Small intestine (tissue), 7 donors: ENCODE measurements at regions not wholly inside any gene's neighbourhood (a gene's known extent, or its start where the extent isn't known, plus 50 kb on each side); places are given as distances from the start of the nearest gene placed in this dataset.
A peak's percentile ranks its signal among the peaks of the same experiment; 100 is the strongest.

Experiments used
- DNase-seq, 2 donors: peaks; one replicate each; pipeline versions ENCODE4 v3.0.0 to v3.0.0-alpha.2; 2013
- FAIRE-seq: peaks from 2 replicates; lab custom pipeline; 2012; peaks lifted over from hg19 to GRCh38; lab: Jason Lieb, UNC
- H3K27ac ChIP-seq, 3 donors: one replicate each; pipeline ENCODE4 v1.5.1; 2013; ENCODE audit warnings: low read length in 2 of 3, mild to moderate bottlenecking in 2 of 3, control low read depth in 1 of 3, inconsistent platforms in 1 of 3, low read depth in 1 of 3, moderate library complexity in 1 of 3
- H3K27me3 ChIP-seq, 3 donors: one replicate each; pipeline ENCODE4 v1.6.1; 2013; ENCODE audit warnings: low read length in 3 of 3, inconsistent platforms in 1 of 3; ENCODE audit not compliant: control insufficient read depth in 3 of 3, insufficient read depth in 3 of 3
- H3K36me3 ChIP-seq, 3 donors: one replicate each; pipeline ENCODE4 v1.6.1; 2013; ENCODE audit warnings: low read length in 3 of 3, inconsistent platforms in 1 of 3, low read depth in 1 of 3, mild to moderate bottlenecking in 1 of 3, moderate library complexity in 1 of 3; ENCODE audit not compliant: control insufficient read depth in 3 of 3, insufficient read depth in 2 of 3
- H3K4me1 ChIP-seq, 3 donors: one replicate each; pipeline ENCODE4 v1.6.1; 2013; ENCODE audit warnings: low read length in 2 of 3, inconsistent platforms in 1 of 3, low read depth in 1 of 3, mild to moderate bottlenecking in 1 of 3, moderate library complexity in 1 of 3; ENCODE audit not compliant: control insufficient read depth in 3 of 3, insufficient read depth in 2 of 3
- H3K4me3 ChIP-seq, 3 donors: one replicate each; pipeline ENCODE4 v1.5.1; 2013; ENCODE audit warnings: low read length in 3 of 3, control low read depth in 1 of 3, inconsistent platforms in 1 of 3, low read depth in 1 of 3, mild to moderate bottlenecking in 1 of 3, moderate library complexity in 1 of 3
- H3K9me3 ChIP-seq, 2 donors: one replicate each; pipeline ENCODE4 v1.6.1; 2013; ENCODE audit warnings: low read depth in 1 of 2, low read length in 1 of 2; ENCODE audit not compliant: control insufficient read depth in 2 of 2, insufficient read depth in 1 of 2
- WGBS, 3 donors: extraction: QIAGEN DNeasy Blood & Tissue Kit; methylation state at CpG; one replicate each; pipeline ENCODE4 v1.1.7; 2013; 5-methylcytosine and 5-hydroxymethylcytosine counted together
- donor health status: healthy with polysubstance abuse.
- donor health status: control.
- donor health status: control.
- donor health status: Bipolar disorder and iron deficiency.
- donor health status: healthy.

- no peaks in the 10 kb centered on the region for H3K9me3 ChIP-seq
- WGBS, 3 donors: 87 to 91% (median 90%) methylated on average over 6 of the region's 6 CpGs
- H3K27ac ChIP-seq: no peak overlapping the region
- H3K36me3 ChIP-seq: no peaks in the 10 kb centered on the region
- peaks cover 0 to 15% (median 0%) of the 10 kb centered on the region in 3 donors for H3K27me3 ChIP-seq
- H3K4me1 ChIP-seq: no peaks in the 10 kb centered on the region
- H3K4me3 ChIP-seq: no peak overlapping the region
- FAIRE-seq: no peak
- no peak for DNase-seq
These were observed 171.2 kb downstream of the GLI2 start for GRCh38 chr2:120906914-120907313.

GRCh38 chr2:120907822-120908221, 172.2 kb downstream of the GLI2 start:
- Histone ChIP-seq H3K4me1 (no peaks in the 10 kb centered on the region), H3K36me3 (no peaks in the 10 kb centered on the region), H3K27ac (no peak overlapping the region), H3K4me3 (no peak overlapping the region), H3K9me3 (no peaks in the 10 kb centered on the region), H3K27me3 (peaks cover 0 to 19% (median 0%) of the 10 kb centered on the region in 3 donors)
- 87 to 93% (median 91%) methylated on average over 4 of the region's 4 CpGs for WGBS, 3 donors
- DNase-seq (no peak), FAIRE-seq (no peak)

GRCh38 chr2:120908314-120908975, 172.8 kb downstream of the GLI2 start:
- Histone ChIP-seq H3K4me3 (no peak overlapping the region), H3K9me3 (no peaks in the 10 kb centered on the region), H3K27me3 (peaks cover 0 to 19% (median 0%) of the 10 kb centered on the region in 3 donors), H3K27ac (no peak overlapping the region), H3K4me1 (no peaks in the 10 kb centered on the region), H3K36me3 (no peaks in the 10 kb centered on the region)
- DNase-seq (no peak), FAIRE-seq (no peak)
- WGBS, 3 donors: 68 to 71% (median 70%) methylated on average over 5 of the region's 5 CpGs

GRCh38 chr2:120909102-120909501, 173.4 kb downstream of the GLI2 start:
- DNase-seq (no peak), FAIRE-seq (no peak)
- H3K4me1 ChIP-seq: no peaks in the 10 kb centered on the region
- WGBS, 3 donors: 62 to 80% (median 71%) methylated on average over 2 of the region's 2 CpGs
- peaks cover 0 to 23% (median 0%) of the 10 kb centered on the region in 3 donors for H3K27me3 ChIP-seq
- H3K27ac ChIP-seq: no peak overlapping the region
- no peaks in the 10 kb centered on the region for H3K9me3 ChIP-seq
- H3K36me3 ChIP-seq: no peaks in the 10 kb centered on the region
- H3K4me3 ChIP-seq: no peak overlapping the region

- Histone ChIP-seq H3K4me3 (no peak overlapping the region), H3K27ac (no peak overlapping the region), H3K4me1 (no peaks in the 10 kb centered on the region), H3K36me3 (no peaks in the 10 kb centered on the region), H3K27me3 (peaks cover 0 to 28% (median 0%) of the 10 kb centered on the region in 3 donors), H3K9me3 (no peaks in the 10 kb centered on the region)
- FAIRE-seq (no peak), DNase-seq (no peak)
- 86 to 90% (median 87%) methylated on average over 5 of the region's 5 CpGs for WGBS, 3 donors
These were observed 174.5 kb downstream of the GLI2 start for GRCh38 chr2:120910164-120910563.

- H3K27me3 ChIP-seq: peaks cover 0 to 28% (median 0%) of the 10 kb centered on the region in 3 donors
- H3K9me3 ChIP-seq: no peaks in the 10 kb centered on the region
- FAIRE-seq: no peak
- no peak overlapping the region for H3K4me3 ChIP-seq
- DNase-seq: peak in 1 of 2 donors; percentile 66
- WGBS, 3 donors: 56 to 76% (median 65%) methylated on average over 16 of the region's 16 CpGs
- H3K4me1 ChIP-seq: no peaks in the 10 kb centered on the region
- no peak overlapping the region for H3K27ac ChIP-seq
- H3K36me3 ChIP-seq: no peaks in the 10 kb centered on the region
These were observed 175.6 kb downstream of the GLI2 start for GRCh38 chr2:120910956-120911951.

GRCh38 chr2:120912101-120912985, 176.7 kb downstream of the GLI2 start:
- no peaks in the 10 kb centered on the region for H3K9me3 ChIP-seq
- WGBS, 3 donors: 23 to 58% (median 44%) methylated on average over 29 of the region's 29 CpGs
- no peak for FAIRE-seq

More at GRCh38 chr2:120912101-120912985, 176.7 kb downstream of the GLI2 start:
- Histone ChIP-seq H3K4me3 (no peak overlapping the region), H3K27ac (no peak overlapping the region), H3K27me3 (peaks cover 0 to 30% (median 0%) of the 10 kb centered on the region in 3 donors), H3K4me1 (no peaks in the 10 kb centered on the region), H3K36me3 (no peaks in the 10 kb centered on the region)
- peak in 1 of 2 donors; percentile 89 for DNase-seq
